Stimulated activated CD8-positive, alpha-beta memory T cell treated with anti-CD3 and anti-CD28 coated beads, Interleukin-15, amount 100 ng/mL, for 4 hours (primary cell): ENCODE measurements at regions not wholly inside any gene's neighbourhood (a gene's known extent, or its start where the extent isn't known, plus 50 kb on each side); places are given as distances from the start of the nearest gene placed in this dataset.
"Not testable (repeated sequence)": the region's sequence is repeated elsewhere in the genome, so short reads cannot be mapped to it uniquely, and the experiment has no call there.

ENCODE experiments used
- DNase-seq, 2 donors: peaks; one replicate each; pipeline ENCODE4 v3.0.0-alpha.2; 2020; ENCODE audit warnings: low read depth in 2 of 2

- no peak for DNase-seq
Measured at GRCh38 chr1:195756109-195756508, 852.1 kb downstream of the KCNT2 start.

- no peak for DNase-seq
Measured at GRCh38 chr1:195754874-195755273, 853.4 kb downstream of the KCNT2 start.

GRCh38 chr1:195754303-195754702 is 853.9 kb downstream of the KCNT2 start:
- no peak for DNase-seq

- no peak for DNase-seq
Measured at GRCh38 chr1:195748969-195749368, 859.3 kb downstream of the KCNT2 start.

- no peak for DNase-seq
Measured at GRCh38 chr1:195745189-195746010, 862.8 kb downstream of the KCNT2 start.

- DNase-seq: no peak
Measured at GRCh38 chr1:195744256-195744655, 864.0 kb downstream of the KCNT2 start.

GRCh38 chr1:195740862-195741261 is 867.4 kb downstream of the KCNT2 start:
- DNase-seq: no peak

- no peak for DNase-seq
Measured at GRCh38 chr1:195738966-195739650, 869.1 kb downstream of the KCNT2 start.

- no peak for DNase-seq
Measured at GRCh38 chr1:195735140-195735539, 873.1 kb downstream of the KCNT2 start.

GRCh38 chr1:195733826-195734225 is 874.4 kb downstream of the KCNT2 start:
- no peak for DNase-seq

GRCh38 chr1:195733408-195733807 is 874.8 kb downstream of the KCNT2 start:
- DNase-seq: no peak

- DNase-seq: no peak
Measured at GRCh38 chr1:195731385-195731784, 876.9 kb downstream of the KCNT2 start.

GRCh38 chr1:195723796-195724194 is 884.4 kb downstream of the KCNT2 start:
- DNase-seq: no peak

GRCh38 chr1:195722852-195723795 is 885.1 kb downstream of the KCNT2 start:
- not testable (repeated sequence) for DNase-seq

- DNase-seq: not testable (repeated sequence)
Measured at GRCh38 chr1:195722146-195722545, 886.1 kb downstream of the KCNT2 start.

GRCh38 chr1:195721210-195721971 is 886.8 kb downstream of the KCNT2 start:
- DNase-seq: no peak

GRCh38 chr1:195717651-195718050 is 890.6 kb downstream of the KCNT2 start:
- DNase-seq: no peak

- no peak for DNase-seq
Measured at GRCh38 chr1:195715652-195716051, 892.6 kb downstream of the KCNT2 start.

GRCh38 chr1:195714248-195714647 is 894.0 kb downstream of the KCNT2 start:
- no peak for DNase-seq

- DNase-seq: no peak
Measured at GRCh38 chr1:195709821-195710220, 898.4 kb downstream of the KCNT2 start.

- no peak for DNase-seq
Measured at GRCh38 chr1:195704028-195704427, 904.2 kb downstream of the KCNT2 start.
